Caco-2 (cell line): ENCODE measurements at regions not wholly inside any gene's neighbourhood (a gene's known extent, or its start where the extent isn't known, plus 50 kb on each side); places are given as distances from the start of the nearest gene placed in this dataset.

Source experiments
- BruUV-seq: library from RNA; stranded (reverse); fragments of 400-500 nt; replicated peaks from 2 replicates; lab custom pipeline; 2021; lab: Mats Ljungman, UMichigan
- CTCF ChIA-PET: fragments of 300-600 bp; sonication (Branson Sonifier 250); formaldehyde crosslinking; loops from one replicate; lab custom pipeline; 2022; ENCODE audit warnings: antibody characterized with exemption; lab: Charles Lee
- POLR2A ChIA-PET: fragments of 300-600 bp; sonication (Branson Sonifier 250); formaldehyde crosslinking; loops from one replicate; lab custom pipeline; 2022; ENCODE audit warnings: antibody characterized with exemption; lab: Charles Lee
- DNase-seq, 2 experiments: peaks; one replicate each; pipeline versions ENCODE4 v3.0.0 to v3.0.0-alpha.2; 2020 to 2022
- H3K27me3 ChIP-seq: replicated peaks from 2 replicates; pipeline ENCODE4 v1.6.0; 2011; ENCODE audit warnings: low read length; ENCODE audit not compliant: control insufficient read depth, insufficient read depth
- H3K36me3 ChIP-seq: 2 replicates; pipeline ENCODE4 v1.5.1; 2011; ENCODE audit warnings: low read length; ENCODE audit not compliant: control insufficient read depth, insufficient read depth
- H3K4me1 ChIP-seq: fragments of 250-450 bp; sonication (Bioruptor Pico); 2 replicates; pipeline ENCODE4 v1.5.1; 2020; ENCODE audit warnings: mild to moderate bottlenecking
- H3K4me3 ChIP-seq: 2 replicates; pipeline ENCODE4 v1.5.1; 2011; ENCODE audit warnings: low read depth, mild to moderate bottlenecking, control low read depth, low read length
- H3K9me3 ChIP-seq: fragments of 250-450 bp; sonication (Bioruptor Pico); 2 replicates; pipeline ENCODE4 v1.5.1; 2020; ENCODE audit warnings: mild to moderate bottlenecking, moderate library complexity
- H3K27ac Mint-ChIP-seq: one replicate; pipeline ENCODE4 v1.8.0; 2022; ENCODE audit warnings: mixed read lengths; ENCODE audit not compliant: unreplicated experiment
- H3K27me3 Mint-ChIP-seq: one replicate; pipeline ENCODE4 v1.8.0; 2022; ENCODE audit warnings: mixed read lengths; ENCODE audit not compliant: insufficient read depth, unreplicated experiment
- H3K36me3 Mint-ChIP-seq: one replicate; pipeline ENCODE4 v1.8.0; 2022; ENCODE audit warnings: mild to moderate bottlenecking, mixed read lengths; ENCODE audit not compliant: insufficient read depth, unreplicated experiment
- H3K4me1 Mint-ChIP-seq: one replicate; pipeline ENCODE4 v1.8.0; 2022; ENCODE audit warnings: low read depth, mixed read lengths; ENCODE audit not compliant: unreplicated experiment
- H3K4me3 Mint-ChIP-seq: one replicate; pipeline ENCODE4 v1.8.0; 2022; ENCODE audit warnings: mild to moderate bottlenecking, moderate library complexity, mixed read lengths; ENCODE audit not compliant: unreplicated experiment
- H3K9me3 Mint-ChIP-seq: one replicate; pipeline ENCODE4 v1.8.0; 2022; ENCODE audit warnings: mixed read lengths; ENCODE audit not compliant: unreplicated experiment
- CTCF ChIP-seq, 2 experiments: fragments of 200-600 bp in 1 of 2; IDR thresholded peaks; 1 replicate in 1 of 2; 2 replicates in 1 of 2; pipeline versions ENCODE4 v1.5.1 to v1.8.0; 2011 to 2022; ENCODE audit warnings: antibody characterized with exemption in 1 of 2, control low read depth in 1 of 2, inconsistent platforms in 1 of 2, low read depth in 1 of 2, low read length in 1 of 2, mild to moderate bottlenecking in 1 of 2, moderate library complexity in 1 of 2; ENCODE audit not compliant: insufficient read depth in 1 of 2, severe bottlenecking in 1 of 2, unreplicated experiment in 1 of 2
- intact Hi-C: fragments of 100-400 bp; cut with micrococcal nuclease; formaldehyde crosslinking; loops from one replicate; pipeline ENCODE4 v1.10.0; 2022; ENCODE audit not compliant: unreplicated experiment

GRCh38 chrX:83022020-83022419, 486.1 kb upstream of the POU3F4 start:
- no peaks in the 10 kb centered on the region for H3K27me3 Mint-ChIP-seq
- CTCF ChIA-PET = no interaction called here
- DNase-seq = no peak
- H3K4me3 ChIP-seq = no peak overlapping the region
- no peaks in the 10 kb centered on the region for H3K9me3 Mint-ChIP-seq
- no peaks in the 10 kb centered on the region for H3K36me3 Mint-ChIP-seq
- BruUV-seq = no TSS peak
- H3K4me3 Mint-ChIP-seq = no peak overlapping the region
- H3K27ac Mint-ChIP-seq = no peak overlapping the region
- H3K9me3 ChIP-seq = no peaks in the 10 kb centered on the region
- TF ChIP-seq CTCF (IDR thresholded peaks at IDR 0.05; ENCODE audit: insufficient read depth in 1 of 2, low read depth in 1 of 2, low read length in 1 of 2, severe bottlenecking in 1 of 2, unreplicated experiment in 1 of 2) = no peak
- H3K27me3 ChIP-seq = no peaks in the 10 kb centered on the region
- H3K4me1 Mint-ChIP-seq = no peaks in the 10 kb centered on the region
- POLR2A ChIA-PET = no interaction called here
- H3K36me3 ChIP-seq = no peaks in the 10 kb centered on the region
- no peaks in the 10 kb centered on the region for H3K4me1 ChIP-seq
- intact Hi-C loops = no loop called here
